NCI-H1417 treated with DMSO at 0.1 percent for 48 hours (cell line): ENCODE measurements at regions not wholly inside any gene's neighbourhood (a gene's known extent, or its start where the extent isn't known, plus 50 kb on each side); places are given as distances from the start of the nearest gene placed in this dataset.

ENCODE experiments used
- DNase-seq: peaks from one replicate; lab custom pipeline; 2025; lab: John Stamatoyannopoulos, UW

DNA sequence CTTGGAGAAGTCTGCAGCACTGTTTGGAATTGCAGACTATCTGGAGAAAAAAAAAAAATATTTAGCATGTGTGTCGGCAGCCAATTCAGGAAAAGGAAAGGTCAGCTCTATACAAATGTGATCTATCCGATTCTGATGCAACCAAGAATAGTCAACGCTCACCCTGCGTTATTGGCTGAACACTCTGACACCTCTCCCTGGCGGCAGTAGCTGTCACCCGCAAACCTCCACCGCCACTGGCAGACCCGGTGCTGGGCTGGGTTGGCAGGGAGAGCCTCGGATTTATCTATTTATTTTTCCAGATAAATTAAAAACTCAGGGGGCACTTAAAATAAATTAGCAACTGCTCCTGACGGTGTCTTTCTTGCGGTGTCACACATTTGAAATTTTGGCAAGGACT is 409.7 kb downstream of the VRK1 start:
- no peak for DNase-seq

DNA sequence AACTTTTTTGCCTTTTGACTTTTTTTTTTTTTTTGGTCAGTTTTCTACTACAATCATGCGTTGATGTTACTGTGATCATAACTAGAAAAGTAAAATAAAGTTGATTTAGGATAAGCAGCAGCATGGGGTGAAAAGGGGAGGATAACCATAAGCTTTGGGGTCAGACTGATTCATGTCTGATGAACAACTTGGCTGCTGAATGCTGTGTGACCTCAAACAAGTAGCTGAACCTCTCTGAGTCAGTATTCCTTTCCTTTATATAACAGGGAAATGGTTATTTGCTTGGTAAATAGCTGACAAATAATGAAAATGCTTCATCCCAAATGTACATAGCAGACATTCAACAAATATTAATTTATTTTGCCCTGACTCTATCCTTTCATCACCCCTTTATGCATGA is 413.0 kb downstream of the VRK1 start:
- DNase-seq, result no peak

DNA sequence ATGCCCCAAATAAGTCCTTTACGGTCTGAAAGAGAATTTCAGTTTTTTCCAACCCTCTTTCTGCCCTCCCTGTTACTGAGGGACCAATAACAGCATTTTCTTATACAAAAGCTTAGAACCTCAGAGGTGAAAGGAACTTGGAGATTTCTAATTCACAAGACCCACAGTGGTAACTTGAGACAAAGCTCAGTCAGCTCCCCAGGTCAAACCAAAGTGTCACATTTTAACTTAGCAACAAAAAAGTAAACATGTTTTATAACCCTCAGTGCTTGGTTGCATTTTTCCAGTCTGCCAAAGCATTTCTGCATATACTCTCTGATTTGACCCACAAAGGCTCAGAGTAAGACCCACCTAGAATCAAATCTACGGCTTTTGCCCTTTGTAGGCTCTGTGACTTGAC is 415.2 kb downstream of the VRK1 start:
- DNase-seq, result no peak

DNA sequence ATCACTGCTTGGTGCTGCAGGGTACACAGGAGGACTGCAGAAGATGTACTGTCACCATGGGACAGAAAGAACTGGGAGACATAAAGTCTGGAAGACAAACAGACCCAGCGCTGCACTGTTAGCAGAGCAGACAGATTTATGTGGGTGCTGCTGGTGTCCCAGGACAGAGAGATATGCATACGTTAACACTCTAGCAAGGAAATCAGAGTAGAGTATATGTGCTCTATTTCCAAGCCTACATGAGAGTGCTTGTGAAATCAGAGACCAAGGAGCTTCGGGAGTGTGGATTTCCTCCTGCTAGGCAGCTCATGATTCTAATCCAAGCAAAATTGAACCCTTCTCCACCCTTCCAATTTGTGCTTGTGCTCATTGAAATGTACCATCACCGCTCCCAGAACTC is 416.5 kb downstream of the VRK1 start:
- no peak for DNase-seq

DNA sequence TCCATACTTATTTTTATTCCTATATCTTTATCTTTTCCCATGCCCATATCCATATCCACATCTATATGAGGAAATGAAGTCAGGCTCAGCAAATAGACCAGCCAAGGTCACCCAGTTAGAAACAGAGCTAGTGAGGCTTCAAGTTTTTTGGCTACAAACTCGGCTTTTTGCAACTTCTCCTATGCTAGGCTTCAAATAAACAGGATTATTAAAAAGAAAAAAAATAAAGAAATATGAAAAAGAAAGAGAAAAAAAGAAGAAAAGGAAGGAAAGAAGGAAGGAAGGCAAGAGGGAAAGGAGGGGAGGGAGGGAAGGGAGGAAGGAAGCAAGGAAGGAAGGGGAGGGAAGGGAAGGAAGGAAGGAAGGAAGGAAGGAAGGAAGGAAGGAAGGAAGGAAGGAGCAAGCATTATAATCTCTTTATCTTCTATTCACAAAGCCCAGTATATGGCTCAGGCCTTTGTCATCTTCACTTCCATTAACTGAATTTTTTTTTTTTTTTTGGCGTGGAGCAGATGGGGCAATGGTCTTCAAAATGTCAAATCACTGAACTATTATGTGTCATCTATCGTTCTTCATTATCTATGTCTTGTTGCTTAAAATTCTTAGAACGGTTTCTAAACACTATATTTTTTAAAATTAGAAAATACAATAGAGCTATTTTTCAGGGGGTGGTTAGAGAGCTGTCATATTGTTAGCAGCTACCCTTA is 418.2 kb downstream of the VRK1 start:
- no peak for DNase-seq

DNA sequence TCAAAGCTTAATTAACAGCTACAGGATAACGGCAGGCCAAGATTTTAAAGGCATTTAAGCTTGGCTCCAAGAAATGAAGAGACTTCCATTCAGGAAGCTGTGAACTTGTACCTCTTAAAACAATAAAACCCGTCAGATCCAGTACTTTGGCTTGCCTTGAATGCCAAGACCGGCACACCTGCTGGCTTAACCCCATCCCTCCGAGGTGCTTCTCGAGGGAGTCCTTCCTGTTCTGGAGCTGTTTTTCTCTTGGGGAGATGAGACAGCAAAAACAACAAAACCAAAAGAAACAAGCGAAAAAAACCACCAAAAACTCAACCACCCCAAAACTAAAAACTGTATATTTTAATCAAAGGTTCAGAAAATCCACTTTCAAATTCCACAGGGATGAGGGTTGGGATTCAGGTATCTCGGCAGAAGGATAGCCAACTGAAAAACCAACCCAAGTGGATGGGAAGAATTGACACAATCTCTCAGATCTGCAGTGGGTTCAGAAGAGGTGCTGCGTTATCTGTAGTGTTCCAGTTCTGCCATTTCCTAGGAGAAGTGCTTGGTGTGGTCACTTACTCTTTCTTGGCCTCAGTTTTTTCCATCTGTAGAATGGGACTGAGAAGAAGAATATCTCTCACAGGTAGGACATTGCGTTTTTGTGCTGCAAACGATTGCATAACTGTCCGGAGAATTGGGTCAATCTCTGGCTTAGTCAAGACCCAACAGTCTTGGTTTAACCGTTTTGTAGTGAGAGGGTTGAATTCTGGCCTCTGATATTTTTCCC is 420.1 kb downstream of the VRK1 start:
- DNase-seq, result no peak

DNA sequence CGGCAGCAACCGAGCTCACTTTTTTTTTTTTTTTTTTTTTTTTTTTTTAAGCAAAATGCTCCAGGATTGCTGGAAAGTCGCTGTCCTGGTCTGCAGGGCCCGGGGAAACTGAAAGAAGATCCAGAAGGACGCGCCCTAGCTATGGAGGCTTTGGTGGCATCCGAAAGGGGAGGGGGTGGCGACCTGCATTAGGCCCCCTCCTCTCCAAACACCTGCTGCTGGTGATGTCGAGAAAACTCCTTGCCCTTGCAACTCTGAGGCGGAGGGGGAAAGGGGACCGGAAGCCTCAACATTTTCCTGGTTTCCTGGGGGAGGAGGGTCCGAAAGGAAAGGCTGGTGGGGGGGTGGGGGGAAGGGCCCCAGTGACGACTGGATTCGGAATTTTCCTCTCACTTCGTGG is 421.1 kb downstream of the VRK1 start:
- DNase-seq, result no peak

DNA sequence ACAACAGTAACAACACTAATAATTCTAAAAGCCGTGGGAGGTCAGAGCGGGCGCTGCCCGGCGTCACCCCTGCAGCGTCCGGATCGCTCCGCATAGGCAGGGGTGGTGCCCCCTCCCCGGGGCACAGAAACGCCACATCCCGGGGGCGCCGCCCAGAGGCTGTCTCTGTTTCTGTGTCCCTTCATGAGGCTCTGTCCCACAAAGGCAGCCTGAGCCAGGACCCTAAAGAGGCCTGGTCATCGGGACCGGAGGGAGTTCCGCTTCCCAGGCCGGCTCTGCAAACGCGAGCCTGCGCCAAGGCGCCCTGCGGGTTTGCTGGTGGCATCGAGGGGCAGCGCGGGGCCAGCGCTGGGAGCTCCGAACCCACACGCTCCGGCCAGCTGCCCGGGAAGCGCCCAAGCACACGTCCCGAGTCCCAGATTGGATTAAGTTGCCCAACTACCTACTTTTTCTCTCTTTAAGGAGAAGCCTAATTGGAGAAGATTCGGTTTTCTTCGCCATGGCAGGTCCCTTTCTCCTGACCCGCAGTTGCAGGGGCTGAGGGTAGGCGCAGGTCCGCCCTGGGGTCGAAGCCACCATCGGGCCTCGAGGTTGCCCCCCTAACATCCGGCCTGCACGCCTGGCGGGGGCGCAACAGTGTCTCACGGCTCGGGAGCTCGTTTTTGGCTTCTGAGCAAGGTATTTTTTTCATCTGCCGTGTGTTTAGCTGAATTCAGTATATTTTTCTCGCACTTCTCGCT is 421.7 kb downstream of the VRK1 start:
- DNase-seq, result no peak

DNA sequence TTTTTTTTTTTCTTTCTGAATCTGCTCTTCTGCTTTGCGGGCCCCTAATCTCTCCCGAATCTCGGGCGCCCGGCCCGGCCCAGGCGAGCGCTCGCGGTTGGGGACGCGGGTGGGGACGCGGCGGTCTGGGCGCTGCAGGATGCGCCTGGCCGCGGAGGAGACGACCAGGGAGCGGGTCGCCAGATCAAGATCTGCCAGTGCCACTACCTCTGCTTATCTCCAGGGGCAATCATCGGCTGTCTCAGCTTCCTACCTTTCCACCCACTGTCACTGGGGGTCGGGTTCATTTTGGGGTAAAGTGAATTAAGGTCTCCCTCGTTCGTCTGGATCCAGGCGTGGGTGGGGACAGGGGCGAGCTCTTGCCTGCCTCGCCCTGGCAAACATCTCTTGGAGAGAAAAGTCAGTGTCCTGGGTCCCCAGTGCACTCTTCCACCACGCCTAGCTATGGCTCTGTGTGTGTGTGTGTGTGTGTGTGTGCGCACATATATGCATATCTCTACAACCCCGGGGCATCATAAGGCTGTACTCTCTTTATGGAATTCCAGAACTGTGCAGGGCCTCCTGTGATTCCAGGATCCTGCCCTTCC is 422.3 kb downstream of the VRK1 start:
- DNase-seq, result no peak

DNA sequence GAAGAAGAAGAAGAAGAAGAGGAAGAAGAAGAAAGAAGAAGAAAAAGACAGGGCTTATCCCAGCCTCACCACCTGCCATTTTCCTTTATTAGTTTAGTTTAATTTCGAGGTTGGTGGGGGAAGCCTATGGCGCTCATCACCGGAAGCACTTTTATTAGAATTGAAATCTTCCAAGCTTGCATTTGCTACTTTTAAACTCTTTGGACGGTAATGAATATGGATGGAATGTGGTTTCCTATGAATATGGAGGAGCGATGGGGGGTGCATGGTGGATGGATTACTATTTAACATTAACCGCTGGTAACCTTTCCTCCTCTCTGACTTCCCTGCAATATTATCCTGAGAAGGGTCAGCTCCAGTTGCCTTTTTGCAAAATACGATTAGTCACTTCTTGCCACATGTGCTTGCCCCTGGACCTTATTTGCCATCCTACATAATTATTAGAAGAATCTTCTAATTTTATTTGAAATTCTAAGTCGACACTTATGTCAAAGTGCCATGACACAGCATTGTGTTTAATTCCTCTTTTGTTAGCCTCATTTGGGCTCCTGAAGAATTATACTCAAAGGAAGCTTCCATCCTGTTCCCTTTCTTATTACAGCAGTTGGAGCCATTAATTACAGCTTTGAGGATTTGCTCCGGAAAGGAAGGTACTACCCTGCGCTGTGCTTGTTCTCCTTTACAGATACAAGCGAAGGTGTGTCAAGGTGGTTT is 424.5 kb downstream of the VRK1 start:
- no peak for DNase-seq

DNA sequence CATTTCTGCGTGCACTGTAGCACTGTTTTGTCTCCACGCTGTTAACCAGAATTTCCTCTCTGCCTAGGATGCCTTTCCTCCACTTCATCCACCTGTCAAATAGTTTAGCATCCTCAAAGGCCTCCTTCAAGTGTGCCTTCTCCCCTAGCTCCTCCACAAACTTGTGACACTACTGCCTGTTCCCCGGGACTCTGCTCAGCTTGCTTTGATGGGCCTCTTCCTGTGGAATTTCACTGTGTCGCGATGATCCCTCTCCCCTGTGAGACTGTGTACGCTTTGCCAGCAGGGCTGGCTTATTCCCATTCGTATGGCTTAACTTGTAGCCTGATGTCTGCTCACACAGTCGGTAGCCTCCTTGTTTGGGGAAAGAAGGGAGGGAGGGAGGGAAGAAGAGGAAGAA is 426.8 kb downstream of the VRK1 start:
- no peak for DNase-seq

DNA sequence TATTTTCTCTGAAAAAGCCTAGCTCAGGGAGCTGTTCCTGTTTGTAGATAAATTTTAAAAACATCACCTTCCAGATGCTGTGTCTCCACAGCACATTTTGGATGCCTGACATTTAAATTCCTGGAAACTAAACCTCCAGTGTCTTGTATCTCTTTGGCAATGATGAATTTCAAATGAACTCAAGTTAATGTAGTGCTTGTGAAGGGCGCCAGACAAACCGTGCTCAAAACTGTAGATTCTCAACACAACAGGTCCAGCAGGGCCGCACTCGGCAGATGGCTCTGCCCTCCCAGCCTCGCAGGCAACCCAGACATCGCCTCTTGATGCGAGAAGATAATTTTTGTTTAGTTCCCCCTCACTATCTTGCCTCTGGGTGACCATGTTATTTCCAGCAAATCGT is 432.9 kb downstream of the VRK1 start:
- DNase-seq, result no peak

DNA sequence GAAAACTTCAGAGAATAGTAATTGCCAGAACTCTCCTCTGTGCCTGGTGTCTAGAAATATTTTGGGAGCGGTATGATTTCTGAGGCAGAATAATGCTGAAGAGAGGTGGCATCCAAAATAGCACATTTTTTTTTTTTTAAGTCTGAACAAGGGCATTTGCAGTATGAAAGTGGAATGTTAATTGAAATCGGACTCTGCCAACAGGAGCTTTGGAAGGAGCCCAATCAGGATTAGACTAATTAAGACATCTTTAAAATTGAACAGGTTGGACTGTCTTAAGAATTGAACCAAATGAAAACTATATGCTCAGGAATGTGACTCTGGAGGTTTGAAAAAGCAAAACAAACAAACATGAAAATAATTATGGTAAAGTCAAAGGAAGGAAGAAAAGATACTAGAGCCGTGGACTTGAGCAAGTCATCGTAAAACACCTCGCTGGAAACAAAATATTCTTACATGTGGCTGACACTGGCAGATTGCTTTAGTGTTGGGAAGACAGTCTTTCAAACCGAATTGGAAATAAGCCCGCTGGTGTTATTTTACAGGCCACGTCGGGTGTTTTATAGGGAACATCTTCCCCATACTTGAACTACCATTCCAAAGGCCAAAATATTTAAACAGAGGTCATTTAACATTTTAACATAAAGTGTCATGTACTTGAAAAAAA is 436.3 kb downstream of the VRK1 start:
- DNase-seq, result no peak

DNA sequence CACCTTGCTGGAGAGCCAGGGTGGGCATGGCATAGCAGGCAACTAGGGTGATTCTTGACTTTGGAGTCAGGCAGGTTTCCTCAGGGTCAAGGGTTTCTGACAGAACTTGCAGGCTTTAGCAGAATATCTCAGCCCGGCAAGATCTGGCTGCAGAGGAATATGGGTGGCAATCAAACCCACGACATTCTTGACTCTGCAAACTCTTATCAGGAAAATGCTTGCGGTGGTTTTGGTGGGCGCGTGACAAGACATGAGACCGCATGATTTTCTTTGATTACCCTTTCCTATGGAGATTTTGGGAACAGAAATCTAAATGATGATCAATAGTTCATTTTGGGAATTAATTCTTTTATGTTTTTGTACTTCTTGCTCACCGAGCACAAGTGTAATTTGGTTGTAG is 449.5 kb downstream of the VRK1 start:
- DNase-seq, result no peak

DNA sequence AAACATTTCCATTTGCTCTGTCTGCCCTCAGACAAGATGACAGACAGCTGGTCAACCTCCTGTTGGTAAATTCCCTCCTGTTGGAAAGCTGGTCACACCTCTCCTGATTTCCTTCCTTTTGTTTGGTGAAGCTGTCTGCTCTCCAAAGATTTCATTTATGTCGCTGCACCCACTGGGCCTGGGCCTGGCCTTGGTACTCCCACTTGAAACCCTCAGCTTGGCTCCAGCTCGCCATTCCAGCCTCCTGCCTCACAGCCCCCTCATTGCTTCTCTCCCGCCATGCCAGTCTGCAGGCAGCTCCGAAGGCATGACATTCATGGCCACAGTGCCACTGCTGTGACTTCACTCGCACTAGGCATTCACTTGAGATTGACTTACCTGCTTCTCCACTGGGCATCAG is 451.8 kb downstream of the VRK1 start:
- DNase-seq, result no peak

DNA sequence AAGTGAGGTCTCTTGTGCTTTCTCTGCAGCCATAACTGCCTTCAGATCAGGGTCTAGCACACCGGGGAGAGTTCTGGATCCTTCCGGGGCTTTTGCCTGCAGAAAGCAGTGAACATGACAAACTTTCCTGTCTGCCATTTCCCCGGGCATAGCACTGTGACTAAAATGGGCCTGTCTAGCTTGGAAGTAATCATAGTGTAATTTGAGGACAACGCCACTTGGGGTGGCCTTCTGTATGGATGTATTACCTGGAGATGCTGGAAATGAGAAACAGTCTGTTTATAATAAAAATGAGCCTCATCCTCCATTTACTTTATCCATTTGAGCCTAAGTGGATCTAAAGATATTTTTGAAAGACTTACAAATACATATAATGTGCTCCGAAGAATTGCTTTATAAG is 453.7 kb downstream of the VRK1 start:
- no peak for DNase-seq

DNA sequence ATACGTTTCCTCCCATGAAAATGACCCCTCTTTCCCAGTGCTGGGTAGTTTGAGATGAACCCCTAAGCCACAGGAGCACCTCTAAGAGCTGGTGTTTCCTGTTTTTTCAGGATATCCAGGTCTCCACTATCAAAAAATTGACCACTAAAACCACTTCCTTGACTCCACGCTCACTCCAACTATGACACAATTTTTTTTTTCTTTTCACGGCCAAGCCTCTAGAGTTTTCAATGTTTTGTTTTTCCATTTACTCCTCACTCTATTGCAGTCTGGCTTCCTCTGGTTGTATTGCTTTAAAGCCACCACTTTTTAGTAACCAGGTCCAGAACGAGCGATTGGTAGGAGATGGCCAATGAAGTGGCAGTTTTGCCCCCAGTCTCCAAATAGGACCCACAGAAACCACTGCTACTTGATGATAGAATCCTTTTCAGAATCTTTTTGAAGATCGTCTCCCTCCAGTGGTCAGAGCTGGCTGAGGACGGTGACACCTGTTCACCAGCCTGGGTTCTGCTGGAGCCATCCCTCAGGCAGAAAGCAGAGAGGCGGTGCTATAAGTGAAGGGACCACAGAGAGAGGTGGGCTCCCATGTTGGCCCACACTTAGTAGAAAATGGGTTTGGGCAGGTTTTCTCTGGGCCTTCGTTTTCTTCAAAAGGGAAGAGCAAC is 454.4 kb downstream of the VRK1 start:
- DNase-seq, result no peak

DNA sequence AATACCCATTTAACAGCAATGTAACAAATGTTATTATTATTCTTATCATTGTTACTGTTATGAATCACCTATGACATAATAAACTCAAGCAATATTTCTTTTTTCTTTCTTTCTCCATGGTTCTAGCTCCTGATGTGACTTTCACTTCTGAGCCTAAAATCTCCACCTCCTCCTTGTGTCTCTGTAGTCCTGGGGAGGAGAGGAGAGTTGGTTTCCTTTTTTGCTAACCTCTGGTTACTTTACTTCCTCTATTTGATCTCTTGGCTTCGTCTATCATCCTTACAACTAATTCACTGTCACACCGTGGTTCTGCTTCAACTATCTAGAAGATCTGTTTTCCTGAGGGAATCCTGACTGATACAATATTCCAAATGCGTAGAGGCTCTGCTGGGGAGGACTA is 456.6 kb downstream of the VRK1 start:
- DNase-seq, result no peak

DNA sequence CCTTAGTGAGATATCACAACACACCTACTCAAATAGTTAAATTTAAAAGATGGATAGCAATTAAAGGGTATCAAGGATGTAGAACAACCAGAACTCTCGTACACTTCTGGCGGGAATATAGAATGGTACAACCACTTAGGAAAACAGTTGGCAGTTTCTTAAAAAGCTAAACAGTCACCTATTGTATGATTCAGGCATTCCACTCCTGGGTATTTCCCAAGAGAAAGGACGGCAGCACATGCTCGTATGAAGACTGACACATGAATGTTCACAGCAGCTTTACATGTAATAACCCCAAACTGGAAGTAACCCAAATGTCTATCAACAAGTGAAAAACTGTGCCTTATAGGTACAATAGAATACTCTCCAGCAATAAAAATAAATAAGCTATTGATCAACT is 465.2 kb downstream of the VRK1 start:
- DNase-seq, result no peak

DNA sequence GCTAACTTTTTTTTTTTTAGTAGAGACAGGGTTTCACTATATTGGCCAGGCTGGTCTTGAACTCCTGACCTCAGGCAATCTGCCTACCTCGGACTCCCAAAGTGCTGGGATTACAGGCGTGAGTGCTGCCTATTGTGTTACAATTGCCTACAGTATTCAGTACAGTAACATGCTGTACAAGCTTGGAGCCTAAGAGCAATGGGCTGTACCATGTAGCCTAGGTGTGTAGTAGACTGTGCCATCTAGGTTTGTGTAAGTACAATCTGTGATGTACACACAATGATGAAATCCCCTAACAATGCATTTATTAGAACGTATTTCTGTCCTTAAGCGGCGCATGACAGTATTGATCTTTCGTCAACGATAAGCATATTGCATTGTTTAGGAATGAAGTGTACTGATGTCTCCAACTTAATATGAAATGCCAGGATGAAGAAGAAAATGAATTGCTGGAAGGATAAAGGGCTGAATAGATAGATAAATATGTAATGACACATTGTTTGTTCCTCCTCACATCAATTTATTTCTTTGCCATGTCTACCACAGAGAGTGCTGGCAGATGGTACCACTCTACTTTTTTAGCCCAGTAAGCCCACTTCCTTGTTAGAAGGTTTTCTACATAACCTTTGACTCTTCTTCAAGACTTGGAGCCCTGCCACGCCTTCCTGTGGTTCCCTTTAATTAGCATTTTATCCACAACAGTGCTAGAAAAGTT is 467.5 kb downstream of the VRK1 start:
- DNase-seq, result no peak
